HEK293T (cell line): ENCODE measurements at regions not wholly inside any gene's neighbourhood (a gene's known extent, or its start where the extent isn't known, plus 50 kb on each side); places are given as distances from the start of the nearest gene placed in this dataset.

Experiments used
- CTCF ChIA-PET: fragments of 350-600 bp; formaldehyde crosslinking; extraction: SDS; loops from one replicate; lab custom pipeline; 2021; ENCODE audit warnings: antibody characterized with exemption, inconsistent platforms; lab: Yijun Ruan, JAX
- POLR2A ChIA-PET: fragments of 350-600 bp; formaldehyde crosslinking; extraction: SDS; loops from one replicate; lab custom pipeline; 2020; ENCODE audit warnings: antibody characterized with exemption, inconsistent platforms; lab: Yijun Ruan, JAX
- DNase-seq: peaks from one replicate; pipeline ENCODE4 v3.0.0; 2012; ENCODE audit warnings: mixed read lengths; ENCODE audit errors: extremely low spot score
- ARNT ChIP-seq: fragments of 450-650 bp; IDR thresholded peaks from 2 replicates; pipeline ENCODE4 v1.6.1; 2017; ENCODE audit warnings: mild to moderate bottlenecking
- BHLHE40 ChIP-seq: fragments of 450-650 bp; IDR thresholded peaks from 2 replicates; pipeline ENCODE4 v1.6.1; 2016; ENCODE audit warnings: mild to moderate bottlenecking, moderate library complexity, borderline replicate concordance
- CTBP1 ChIP-seq: fragments of 450-650 bp; IDR thresholded peaks from 2 replicates; pipeline ENCODE4 v1.6.1; 2016; ENCODE audit warnings: borderline replicate concordance
- ELF4 ChIP-seq: fragments of 450-650 bp; IDR thresholded peaks from 2 replicates; pipeline ENCODE4 v1.6.1; 2017; ENCODE audit warnings: antibody characterized with exemption
- FOXA1 ChIP-seq: fragments of 450-650 bp; IDR thresholded peaks from 2 replicates; pipeline ENCODE4 v1.6.1; 2016; ENCODE audit warnings: mild to moderate bottlenecking
- FOXK2 ChIP-seq: fragments of 450-650 bp; IDR thresholded peaks from 2 replicates; pipeline ENCODE4 v1.6.1; 2016; ENCODE audit warnings: mild to moderate bottlenecking
- FOXM1 ChIP-seq: fragments of 450-650 bp; IDR thresholded peaks from 2 replicates; pipeline ENCODE4 v1.6.1; 2017; ENCODE audit warnings: mild to moderate bottlenecking, borderline replicate concordance
- HDGF ChIP-seq: fragments of 450-650 bp; IDR thresholded peaks from 2 replicates; pipeline ENCODE4 v1.6.1; 2017; ENCODE audit warnings: antibody characterized with exemption, borderline replicate concordance
- L3MBTL2 ChIP-seq: fragments of 450-650 bp; conservative IDR thresholded peaks from 2 replicates; pipeline ENCODE4 v1.6.1; 2016; ENCODE audit warnings: mild to moderate bottlenecking
- LEF1 ChIP-seq: fragments of 450-650 bp; IDR thresholded peaks from 2 replicates; pipeline ENCODE4 v1.6.1; 2017; ENCODE audit warnings: mild to moderate bottlenecking, borderline replicate concordance
- NFRKB ChIP-seq: fragments of 450-650 bp; IDR thresholded peaks from 2 replicates; pipeline ENCODE4 v1.6.1; 2016; ENCODE audit warnings: mild to moderate bottlenecking, moderate library complexity
- PKNOX1 ChIP-seq: fragments of 450-650 bp; IDR thresholded peaks from 2 replicates; pipeline ENCODE4 v1.6.1; 2016
- SP1 ChIP-seq: fragments of 450-650 bp; IDR thresholded peaks from 2 replicates; pipeline ENCODE4 v1.6.1; 2017
- SUZ12 ChIP-seq: fragments of 450-650 bp; IDR thresholded peaks from 2 replicates; pipeline ENCODE4 v1.6.1; 2016; ENCODE audit warnings: mild to moderate bottlenecking
- TARDBP ChIP-seq: fragments of 450-650 bp; IDR thresholded peaks from 2 replicates; pipeline ENCODE4 v1.6.1; 2016
- ZNF384 ChIP-seq: fragments of 450-650 bp; IDR thresholded peaks from 2 replicates; pipeline ENCODE4 v1.6.1; 2016

GRCh38 chr3:177837951-177838655, 640.8 kb upstream of the TBL1XR1 start:
- DNase-seq, result no peak
- ChIA-PET CTCF (no interaction called here), POLR2A (no interaction called here)
- TF ChIP-seq CTBP1, result no peak
- no peak for TF ChIP-seq ZNF384
- TF ChIP-seq ELF4, result no peak
- no peak for TF ChIP-seq ARNT
- TF ChIP-seq FOXA1, result no peak
- TF ChIP-seq L3MBTL2, result no peak
- no peak for TF ChIP-seq FOXK2
- no peak for TF ChIP-seq FOXM1

- DNase-seq, result no peak
- ChIA-PET CTCF (no interaction called here), POLR2A (no interaction called here)
- TF ChIP-seq PKNOX1 (no peak), BHLHE40 (no peak), SP1 (no peak), LEF1 (no peak), L3MBTL2 (no peak), ARNT (no peak), FOXA1 (no peak), SUZ12 (no peak), HDGF (no peak), FOXK2 (no peak), ELF4 (no peak), TARDBP (no peak), NFRKB (no peak), FOXM1 (no peak), ZNF384 (no peak), CTBP1 (no peak)
Observed at GRCh38 chr3:177838766-177839350, 641.6 kb upstream of the TBL1XR1 start.

- no peak for DNase-seq
- no peak for TF ChIP-seq FOXK2
- no peak for TF ChIP-seq BHLHE40
- TF ChIP-seq FOXA1, result no peak
- ChIA-PET CTCF (no interaction called here), POLR2A (no interaction called here)
Observed at GRCh38 chr3:177842302-177842701, 645.0 kb upstream of the TBL1XR1 start.

GRCh38 chr3:177842743-177843734, 645.8 kb upstream of the TBL1XR1 start:
- no peak for DNase-seq
- POLR2A ChIA-PET, result no interaction called here
- TF ChIP-seq ARNT, result no peak
- no peak for TF ChIP-seq FOXA1
- TF ChIP-seq NFRKB, result no peak
- no peak for TF ChIP-seq LEF1
- TF ChIP-seq CTBP1, result no peak
- TF ChIP-seq ELF4, result no peak
- no peak for TF ChIP-seq PKNOX1
- TF ChIP-seq L3MBTL2, result no peak
- TF ChIP-seq BHLHE40, result no peak
- TF ChIP-seq FOXM1, result no peak
- TF ChIP-seq FOXK2, result no peak
- TF ChIP-seq TARDBP, result no peak
- TF ChIP-seq SUZ12, result no peak
- TF ChIP-seq SP1, result no peak
- TF ChIP-seq ZNF384, result no peak
- TF ChIP-seq HDGF, result no peak
- CTCF ChIA-PET, result interaction anchor here (0.7 kb wide), 1 partner anchor 28 kb away, joined by 3 read pairs; no protein-coding TSS in a partner anchor

GRCh38 chr3:177852001-177852807, 654.9 kb upstream of the TBL1XR1 start:
- CTCF ChIA-PET, result no interaction called here
- DNase-seq, result no peak
- TF ChIP-seq BHLHE40, result no peak
- no peak for TF ChIP-seq ZNF384
- TF ChIP-seq FOXM1, result no peak
- no peak for TF ChIP-seq LEF1
- TF ChIP-seq L3MBTL2, result no peak
- no peak for TF ChIP-seq NFRKB
- no peak for TF ChIP-seq FOXK2
- no peak for TF ChIP-seq PKNOX1
- no peak for TF ChIP-seq ARNT
- TF ChIP-seq TARDBP, result no peak
- no peak for TF ChIP-seq FOXA1
- TF ChIP-seq ELF4, result no peak
- TF ChIP-seq SUZ12, result no peak
- TF ChIP-seq SP1, result no peak
- TF ChIP-seq CTBP1, result no peak
- no peak for TF ChIP-seq HDGF
- POLR2A ChIA-PET, result no interaction called here
